ENCODE measurements at regions not wholly inside any gene's neighbourhood (a gene's known extent, or its start where the extent isn't known, plus 50 kb on each side); places are given as distances from the start of the nearest gene placed in this dataset.
"Not testable (repeated sequence)": the region's sequence is repeated elsewhere in the genome, so short reads cannot be mapped to it uniquely, and the experiment has no call there.

- no peaks in the 10 kb centered on the region for H3K27me3 Mint-ChIP-seq
- H3K36me3 Mint-ChIP-seq, result no peaks in the 10 kb centered on the region
- CTCF ChIA-PET, result no interaction called here
Observed at GRCh38 chr2:220568296-220568695, 940.9 kb downstream of the SLC4A3 start.

GRCh38 chr2:220569112-220569897 is 941.9 kb downstream of the SLC4A3 start:
- Mint-ChIP-seq H3K9me3 (no peaks in the 10 kb centered on the region), H3K36me3 (no peaks in the 10 kb centered on the region), H3K4me3 (no peak overlapping the region), H3K27me3 (no peaks in the 10 kb centered on the region), H3K4me1 (no peaks in the 10 kb centered on the region), H3K27ac (no peak overlapping the region)
- CTCF ChIA-PET, result no interaction called here
- DNase-seq, result no peak

More at GRCh38 chr2:220568296-220568695, 940.9 kb downstream of the SLC4A3 start:
- DNase-seq, result no peak
- Mint-ChIP-seq H3K4me3 (no peak overlapping the region), H3K9me3 (no peaks in the 10 kb centered on the region), H3K27ac (no peak overlapping the region), H3K4me1 (no peaks in the 10 kb centered on the region)

- H3K9me3 Mint-ChIP-seq, result no peaks in the 10 kb centered on the region
- no peaks in the 10 kb centered on the region for H3K36me3 Mint-ChIP-seq
- CTCF ChIA-PET, result no interaction called here
- H3K4me1 Mint-ChIP-seq, result no peaks in the 10 kb centered on the region
- no peaks in the 10 kb centered on the region for H3K27me3 Mint-ChIP-seq
- no peak for DNase-seq
- H3K4me3 Mint-ChIP-seq, result no peak overlapping the region
- no peak overlapping the region for H3K27ac Mint-ChIP-seq
Observed at GRCh38 chr2:220572385-220572784, 945.0 kb downstream of the SLC4A3 start.

GRCh38 chr2:220574038-220574437 is 946.6 kb downstream of the SLC4A3 start:
- H3K9me3 Mint-ChIP-seq, result no peaks in the 10 kb centered on the region
- no peak overlapping the region for H3K27ac Mint-ChIP-seq
- CTCF ChIA-PET, result no interaction called here
- no peak overlapping the region for H3K4me3 Mint-ChIP-seq
- DNase-seq, result no peak
- no peaks in the 10 kb centered on the region for H3K36me3 Mint-ChIP-seq
- no peaks in the 10 kb centered on the region for H3K4me1 Mint-ChIP-seq
- no peaks in the 10 kb centered on the region for H3K27me3 Mint-ChIP-seq

- Mint-ChIP-seq H3K36me3 (no peaks in the 10 kb centered on the region), H3K4me1 (no peaks in the 10 kb centered on the region), H3K9me3 (no peaks in the 10 kb centered on the region), H3K27ac (no peak overlapping the region), H3K27me3 (no peaks in the 10 kb centered on the region), H3K4me3 (no peak overlapping the region)
- CTCF ChIA-PET, result no interaction called here
- DNase-seq, result no peak
Observed at GRCh38 chr2:220575963-220576362, 948.5 kb downstream of the SLC4A3 start.

- CTCF ChIA-PET, result no interaction called here
- Mint-ChIP-seq H3K27me3 (no peaks in the 10 kb centered on the region), H3K4me1 (no peaks in the 10 kb centered on the region), H3K27ac (no peak overlapping the region), H3K9me3 (no peaks in the 10 kb centered on the region), H3K4me3 (no peak overlapping the region), H3K36me3 (no peaks in the 10 kb centered on the region)
- no peak for DNase-seq
Observed at GRCh38 chr2:220579452-220579851, 952.0 kb downstream of the SLC4A3 start.

GRCh38 chr2:220580113-220580512 is 952.7 kb downstream of the SLC4A3 start:
- CTCF ChIA-PET, result no interaction called here
- no peaks in the 10 kb centered on the region for H3K36me3 Mint-ChIP-seq
- H3K27ac Mint-ChIP-seq, result no peak overlapping the region
- no peaks in the 10 kb centered on the region for H3K9me3 Mint-ChIP-seq
- no peaks in the 10 kb centered on the region for H3K27me3 Mint-ChIP-seq
- no peaks in the 10 kb centered on the region for H3K4me1 Mint-ChIP-seq
- DNase-seq, result no peak
- no peak overlapping the region for H3K4me3 Mint-ChIP-seq

- Mint-ChIP-seq H3K4me1 (no peaks in the 10 kb centered on the region), H3K27me3 (no peaks in the 10 kb centered on the region), H3K4me3 (no peak overlapping the region), H3K36me3 (no peaks in the 10 kb centered on the region), H3K9me3 (no peaks in the 10 kb centered on the region), H3K27ac (no peak overlapping the region)
- no peak for DNase-seq
- CTCF ChIA-PET, result no interaction called here
Observed at GRCh38 chr2:220583725-220584124, 956.3 kb downstream of the SLC4A3 start.

GRCh38 chr2:220585241-220585640 is 957.8 kb downstream of the SLC4A3 start:
- Mint-ChIP-seq H3K36me3 (no peaks in the 10 kb centered on the region), H3K9me3 (no peaks in the 10 kb centered on the region), H3K4me1 (no peaks in the 10 kb centered on the region), H3K27ac (no peak overlapping the region), H3K4me3 (no peak overlapping the region), H3K27me3 (no peaks in the 10 kb centered on the region)
- CTCF ChIA-PET, result no interaction called here
- DNase-seq, result no peak

GRCh38 chr2:220586980-220587530 is 959.6 kb downstream of the SLC4A3 start:
- CTCF ChIA-PET, result no interaction called here
- no peak for DNase-seq
- Mint-ChIP-seq H3K36me3 (no peaks in the 10 kb centered on the region), H3K9me3 (no peaks in the 10 kb centered on the region), H3K27me3 (no peaks in the 10 kb centered on the region), H3K27ac (no peak overlapping the region), H3K4me3 (no peak overlapping the region), H3K4me1 (no peaks in the 10 kb centered on the region)

- DNase-seq, result no peak
- CTCF ChIA-PET, result no interaction called here
- no peaks in the 10 kb centered on the region for H3K4me1 Mint-ChIP-seq
- H3K27ac Mint-ChIP-seq, result no peak overlapping the region
- H3K4me3 Mint-ChIP-seq, result no peak overlapping the region
- H3K27me3 Mint-ChIP-seq, result no peaks in the 10 kb centered on the region
- no peaks in the 10 kb centered on the region for H3K9me3 Mint-ChIP-seq
- no peaks in the 10 kb centered on the region for H3K36me3 Mint-ChIP-seq
Observed at GRCh38 chr2:220588148-220588547, 960.7 kb downstream of the SLC4A3 start.

GRCh38 chr2:220590476-220590875 is 963.0 kb downstream of the SLC4A3 start:
- H3K4me1 Mint-ChIP-seq, result no peaks in the 10 kb centered on the region
- H3K36me3 Mint-ChIP-seq, result no peaks in the 10 kb centered on the region
- no peaks in the 10 kb centered on the region for H3K9me3 Mint-ChIP-seq
- DNase-seq, result no peak
- no peaks in the 10 kb centered on the region for H3K27me3 Mint-ChIP-seq
- H3K4me3 Mint-ChIP-seq, result no peak overlapping the region
- no peak overlapping the region for H3K27ac Mint-ChIP-seq
- CTCF ChIA-PET, result no interaction called here

GRCh38 chr2:220593526-220593925 is 966.1 kb downstream of the SLC4A3 start:
- no peak overlapping the region for H3K27ac Mint-ChIP-seq
- no peak for DNase-seq
- CTCF ChIA-PET, result no interaction called here
- no peak overlapping the region for H3K4me3 Mint-ChIP-seq
- H3K4me1 Mint-ChIP-seq, result no peaks in the 10 kb centered on the region
- H3K9me3 Mint-ChIP-seq, result no peaks in the 10 kb centered on the region
- H3K36me3 Mint-ChIP-seq, result no peaks in the 10 kb centered on the region
- no peaks in the 10 kb centered on the region for H3K27me3 Mint-ChIP-seq

GRCh38 chr2:220601674-220602073 is 970.4 kb downstream of the EPHA4 start:
- Mint-ChIP-seq H3K4me3 (no peak overlapping the region), H3K9me3 (no peaks in the 10 kb centered on the region), H3K36me3 (no peaks in the 10 kb centered on the region), H3K27me3 (no peaks in the 10 kb centered on the region), H3K27ac (no peak overlapping the region), H3K4me1 (no peaks in the 10 kb centered on the region)
- CTCF ChIA-PET, result no interaction called here
- DNase-seq, result no peak

GRCh38 chr2:220613004-220613403 is 959.1 kb downstream of the EPHA4 start:
- H3K27ac Mint-ChIP-seq, H3K9me3 Mint-ChIP-seq, H3K4me3 Mint-ChIP-seq, CTCF ChIA-PET, DNase-seq, H3K4me1 Mint-ChIP-seq, H3K36me3 Mint-ChIP-seq, H3K27me3 Mint-ChIP-seq: not testable (repeated sequence)
